ENCODE measurements at regions not wholly inside any gene's neighbourhood (a gene's known extent, or its start where the extent isn't known, plus 50 kb on each side); places are given as distances from the start of the nearest gene placed in this dataset.

DNA sequence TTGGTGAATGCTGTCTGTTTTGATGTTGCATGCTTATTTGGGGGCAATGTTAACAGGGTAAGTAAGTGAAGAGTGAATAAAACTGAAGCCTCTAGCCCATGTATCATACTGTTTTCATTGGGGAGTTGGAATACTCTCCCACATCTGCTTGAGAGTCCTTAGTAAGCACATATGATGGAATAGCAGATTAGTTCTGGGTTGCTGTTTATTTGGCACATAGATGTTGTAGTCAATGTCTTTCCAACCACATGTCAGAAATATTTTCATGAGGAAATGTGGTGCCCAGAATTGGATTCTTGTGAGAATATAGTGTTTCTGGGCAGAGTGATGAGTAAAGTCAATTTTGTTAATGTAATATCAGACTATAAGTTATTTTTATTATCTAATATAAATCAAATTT lies 611.7 kb upstream of the FTMT start:
- no peaks in the 10 kb centered on the region for H3K4me1 ChIP-seq
- H3K9me3 ChIP-seq = no peaks in the 10 kb centered on the region
- no peaks in the 10 kb centered on the region for H3K27me3 ChIP-seq
- H3K4me3 ChIP-seq = no peak overlapping the region
- no peak overlapping the region for H3K27ac ChIP-seq
- DNase-seq = no peak
- intact Hi-C loops (cut with DNase I; ENCODE audit: low total_unique reads) = no loop called here
- TF ChIP-seq CTCF (IDR thresholded peaks at IDR 0.05) = no peak
- H3K36me3 ChIP-seq = no peaks in the 10 kb centered on the region

DNA sequence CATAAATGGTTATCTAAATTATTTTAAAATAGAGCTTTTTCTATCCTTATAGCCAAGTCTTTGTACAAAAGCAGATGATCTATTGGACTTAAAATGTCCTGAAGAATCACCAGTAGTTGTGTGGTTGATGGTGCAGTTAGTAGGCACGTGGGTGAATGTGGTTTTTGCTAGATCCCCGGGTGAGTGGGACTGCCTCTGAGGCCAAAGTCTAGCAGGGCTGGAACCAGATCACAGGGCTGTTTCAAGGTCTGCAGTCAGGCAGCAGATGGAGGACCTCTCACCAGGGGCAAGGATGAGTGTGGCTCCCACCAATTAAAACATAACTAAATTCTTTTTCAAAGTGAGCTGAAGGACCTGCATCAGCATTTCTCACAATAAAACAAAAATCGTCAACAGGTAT lies 604.7 kb upstream of the FTMT start:
- Histone ChIP-seq H3K27me3 (no peaks in the 10 kb centered on the region), H3K27ac (no peak overlapping the region), H3K9me3 (no peaks in the 10 kb centered on the region), H3K4me3 (no peak overlapping the region), H3K4me1 (no peaks in the 10 kb centered on the region), H3K36me3 (no peaks in the 10 kb centered on the region)
- TF ChIP-seq CTCF (IDR thresholded peaks at IDR 0.05) = no peak
- DNase-seq = no peak
- intact Hi-C loops (cut with DNase I; ENCODE audit: low total_unique reads) = no loop called here

GRCh38 chr5:121251954-121252353 lies 599.7 kb upstream of the FTMT start:
- no peak for TF ChIP-seq CTCF (IDR thresholded peaks at IDR 0.05)
- no peak overlapping the region for H3K4me3 ChIP-seq
- no peaks in the 10 kb centered on the region for H3K36me3 ChIP-seq
- no peaks in the 10 kb centered on the region for H3K9me3 ChIP-seq
- H3K4me1 ChIP-seq = no peaks in the 10 kb centered on the region
- no peaks in the 10 kb centered on the region for H3K27me3 ChIP-seq
- intact Hi-C loops (cut with DNase I; ENCODE audit: low total_unique reads) = no loop called here
- no peak overlapping the region for H3K27ac ChIP-seq
- no peak for DNase-seq

- intact Hi-C loops (cut with DNase I; ENCODE audit: low total_unique reads) = no loop called here
- DNase-seq = no peak
Observed at GRCh38 chr5:121257621-121258020, 594.1 kb upstream of the FTMT start.

DNA sequence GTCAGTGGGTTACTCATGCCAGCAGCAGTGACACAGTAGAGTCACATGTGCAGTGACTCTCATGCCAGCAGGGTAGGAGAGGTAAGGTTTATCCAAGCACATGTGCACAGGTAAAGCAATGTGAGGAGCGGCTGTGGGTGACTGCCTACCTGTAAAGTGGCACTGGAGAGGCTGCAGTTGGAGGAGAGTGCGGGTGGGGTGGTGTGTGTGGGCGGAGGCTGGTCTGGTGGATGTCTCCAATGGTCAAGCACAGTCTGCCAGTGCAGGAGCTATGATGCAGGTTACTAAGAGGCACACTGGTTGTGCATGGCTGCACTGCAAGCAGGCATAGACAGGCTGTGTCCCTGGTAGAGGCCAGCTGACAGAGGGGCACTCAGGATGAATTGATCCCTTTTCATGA lies 588.2 kb upstream of the FTMT start:
- no peak for TF ChIP-seq CTCF (IDR thresholded peaks at IDR 0.05)
- H3K36me3 ChIP-seq = no peaks in the 10 kb centered on the region
- intact Hi-C loops (cut with DNase I; ENCODE audit: low total_unique reads) = no loop called here

More at GRCh38 chr5:121257621-121258020, 594.1 kb upstream of the FTMT start:
- Histone ChIP-seq H3K27ac (no peak overlapping the region), H3K27me3 (no peaks in the 10 kb centered on the region), H3K4me1 (no peaks in the 10 kb centered on the region), H3K9me3 (no peaks in the 10 kb centered on the region), H3K4me3 (no peak overlapping the region), H3K36me3 (no peaks in the 10 kb centered on the region)
- no peak for TF ChIP-seq CTCF (IDR thresholded peaks at IDR 0.05)

GRCh38 chr5:121264605-121265004 lies 587.1 kb upstream of the FTMT start:
- H3K36me3 ChIP-seq = no peaks in the 10 kb centered on the region
- DNase-seq = no peak
- intact Hi-C loops (cut with DNase I; ENCODE audit: low total_unique reads) = no loop called here

More for the DNA sequence above, 588.2 kb upstream of the FTMT start:
- no peak overlapping the region for H3K4me3 ChIP-seq
- H3K4me1 ChIP-seq = no peaks in the 10 kb centered on the region
- no peaks in the 10 kb centered on the region for H3K9me3 ChIP-seq
- H3K27ac ChIP-seq = no peak overlapping the region
- no peak for DNase-seq
- H3K27me3 ChIP-seq = no peaks in the 10 kb centered on the region

More at GRCh38 chr5:121264605-121265004, 587.1 kb upstream of the FTMT start:
- H3K4me1 ChIP-seq = no peaks in the 10 kb centered on the region
- H3K4me3 ChIP-seq = no peak overlapping the region
- H3K27me3 ChIP-seq = no peaks in the 10 kb centered on the region
- H3K27ac ChIP-seq = no peak overlapping the region
- TF ChIP-seq CTCF (IDR thresholded peaks at IDR 0.05) = no peak
- no peaks in the 10 kb centered on the region for H3K9me3 ChIP-seq
